ENCODE measurements at regions not wholly inside any gene's neighbourhood (a gene's known extent, or its start where the extent isn't known, plus 50 kb on each side); places are given as distances from the start of the nearest gene placed in this dataset.

GRCh38 chr3:43894176-43895049 is 203.7 kb downstream of the ABHD5 start:
- no peak for DNase-seq (ENCODE audit: low spot score)

GRCh38 chr3:43895573-43895972 is 204.8 kb downstream of the ABHD5 start:
- DNase-seq (ENCODE audit: low spot score) = no peak

- no peak for DNase-seq (ENCODE audit: low spot score)
Observed at GRCh38 chr3:43902415-43902814, 211.7 kb downstream of the ABHD5 start.

GRCh38 chr3:43905157-43905556 is 214.4 kb downstream of the ABHD5 start:
- DNase-seq (ENCODE audit: low spot score) = no peak

- DNase-seq (ENCODE audit: low spot score) = no peak
Observed at GRCh38 chr3:43906849-43907507, 216.2 kb downstream of the ABHD5 start.

- DNase-seq (ENCODE audit: low spot score) = no peak
Observed at GRCh38 chr3:43907508-43907858, 216.7 kb downstream of the ABHD5 start.

GRCh38 chr3:43908456-43908855 is 217.7 kb downstream of the ABHD5 start:
- no peak for DNase-seq (ENCODE audit: low spot score)

GRCh38 chr3:43909149-43909548 is 218.4 kb downstream of the ABHD5 start:
- no peak for DNase-seq (ENCODE audit: low spot score)

GRCh38 chr3:43910750-43911149 is 220.0 kb downstream of the ABHD5 start:
- no peak for DNase-seq (ENCODE audit: low spot score)

GRCh38 chr3:43913036-43913948 is 222.6 kb downstream of the ABHD5 start:
- no peak for DNase-seq (ENCODE audit: low spot score)

- no peak for DNase-seq (ENCODE audit: low spot score)
Observed at GRCh38 chr3:43914269-43914668, 223.5 kb downstream of the ABHD5 start.

- no peak for DNase-seq (ENCODE audit: low spot score)
Observed at GRCh38 chr3:43915546-43915945, 224.8 kb downstream of the ABHD5 start.

- DNase-seq (ENCODE audit: low spot score) = no peak
Observed at GRCh38 chr3:43917361-43917760, 226.6 kb downstream of the ABHD5 start.

- DNase-seq (ENCODE audit: low spot score) = no peak
Observed at GRCh38 chr3:43919029-43919428, 228.3 kb downstream of the ABHD5 start.

GRCh38 chr3:43921056-43921648 is 230.4 kb downstream of the ABHD5 start:
- no peak for DNase-seq (ENCODE audit: low spot score)

GRCh38 chr3:43922374-43922773 is 231.6 kb downstream of the ABHD5 start:
- DNase-seq (ENCODE audit: low spot score) = no peak

- DNase-seq (ENCODE audit: low spot score) = no peak
Observed at GRCh38 chr3:43923104-43923882, 232.6 kb downstream of the ABHD5 start.

GRCh38 chr3:43926055-43926454 is 235.3 kb downstream of the ABHD5 start:
- DNase-seq (ENCODE audit: low spot score) = no peak

GRCh38 chr3:43932921-43933320 is 242.2 kb downstream of the ABHD5 start:
- DNase-seq (ENCODE audit: low spot score) = no peak

GRCh38 chr3:43948013-43948412 is 257.3 kb downstream of the ABHD5 start:
- no peak for DNase-seq (ENCODE audit: low spot score)

- no peak for DNase-seq (ENCODE audit: low spot score)
Observed at GRCh38 chr3:43949594-43949993, 258.9 kb downstream of the ABHD5 start.
